GM12892 (cell line): ENCODE measurements at regions not wholly inside any gene's neighbourhood (a gene's known extent, or its start where the extent isn't known, plus 50 kb on each side); places are given as distances from the start of the nearest gene placed in this dataset.

Source experiments
- POLR2A ChIP-seq: IDR thresholded peaks from 2 replicates; pipeline ENCODE4 v1.6.1; 2011; ENCODE audit warnings: low read depth, low read length, control low read depth
- POLR2AphosphoS5 ChIP-seq: IDR thresholded peaks from 2 replicates; pipeline ENCODE4 v1.6.1; 2011; ENCODE audit warnings: low read depth, low read length, control low read depth
- TAF1 ChIP-seq: IDR thresholded peaks from 2 replicates; pipeline ENCODE4 v1.6.1; 2011; ENCODE audit warnings: low read depth, mild to moderate bottlenecking, control low read depth, low read length, borderline replicate concordance

GRCh38 chr6:10099529-10100140 is 315.2 kb downstream of the TFAP2A start:
- TF ChIP-seq POLR2A (no peak), POLR2AphosphoS5 (no peak), TAF1 (no peak)
